ENCODE measurements at regions not wholly inside any gene's neighbourhood (a gene's known extent, or its start where the extent isn't known, plus 50 kb on each side); places are given as distances from the start of the nearest gene placed in this dataset.

DNA sequence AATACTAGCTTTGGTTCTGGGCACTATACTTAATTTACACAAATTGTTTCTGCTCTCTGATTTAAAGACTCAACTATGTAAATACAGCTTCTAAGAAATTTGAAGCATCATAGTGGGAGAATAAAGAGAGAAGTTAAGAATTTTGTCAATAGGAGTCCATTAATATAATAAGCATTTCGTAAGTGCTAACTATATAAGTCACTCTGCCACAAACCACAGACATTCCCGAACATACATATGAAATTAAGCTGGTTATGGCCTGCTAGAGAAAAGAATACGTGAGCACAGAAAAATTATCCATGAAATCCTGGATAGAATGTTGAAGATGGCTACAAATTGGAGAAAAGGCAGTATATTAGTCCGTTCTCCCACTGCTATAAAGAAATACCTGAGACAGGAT is 526.2 kb downstream of the MRPL39 start:
- no peaks in the 10 kb centered on the region for H3K79me1 ChIP-seq (ENCODE audit: low read depth, low read length)
- no peak for DNase-seq (ENCODE audit: low read depth in 1 of 2, low spot score in 2 of 2)
- H3K27ac ChIP-seq (ENCODE audit: low read depth, low read length): no peak overlapping the region
- no peak overlapping the region for H2AK5ac ChIP-seq (ENCODE audit: low read depth, low read length)
- no peaks in the 10 kb centered on the region for H3K79me2 ChIP-seq (ENCODE audit: control insufficient read depth in 1 of 2, insufficient read depth in 2 of 2, low read length in 2 of 2)
- no peak overlapping the region for H4K5ac ChIP-seq (ENCODE audit: insufficient read length, low read depth, low read length)
- no peaks in the 10 kb centered on the region for H4K20me1 ChIP-seq (replicated peaks in 1 of 2; ENCODE audit: control insufficient read depth in 1 of 2, insufficient read depth in 2 of 2, low read length in 2 of 2)
- H3K4me1 ChIP-seq (replicated peaks in 1 of 4; ENCODE audit: control insufficient read depth in 3 of 4, insufficient read depth in 4 of 4, low read length in 3 of 4): no peaks in the 10 kb centered on the region
- no peak overlapping the region for H3K4me2 ChIP-seq (ENCODE audit: insufficient read depth in 1 of 2, low read depth in 2 of 2, low read length in 2 of 2)
- no peaks in the 10 kb centered on the region for H3K23me2 ChIP-seq (ENCODE audit: low read depth, low read length)
- no peak overlapping the region for H4K8ac ChIP-seq (ENCODE audit: extremely low read depth, insufficient read depth, low read length)
- H3K4ac ChIP-seq (replicated peaks; ENCODE audit: insufficient read length, low read depth, low read length): no peak overlapping the region
- no peaks in the 10 kb centered on the region for H3K27me3 ChIP-seq (replicated peaks in 1 of 4; ENCODE audit: control insufficient read depth in 3 of 4, extremely low read depth in 1 of 4, insufficient read depth in 3 of 4, low read length in 3 of 4)
- no peak overlapping the region for H3K18ac ChIP-seq (ENCODE audit: extremely low read depth, low read length)
- ChIA-PET CTCF (ENCODE audit: partially characterized antibody) (no interaction called here), POLR2A (ENCODE audit: partially characterized antibody) (interaction anchor here (0.6 kb wide), 1 partner anchor 29 kb away, joined by 3 read pairs; no protein-coding TSS in a partner anchor)
- no peak overlapping the region for H3K23ac ChIP-seq (ENCODE audit: insufficient read length)
- H2BK120ac ChIP-seq (replicated peaks; ENCODE audit: low read depth, low read length): no peak overlapping the region
- no peak overlapping the region for H3K56ac ChIP-seq (replicated peaks; ENCODE audit: insufficient read length, low read depth, low read length)
- H3K9ac ChIP-seq (replicated peaks in 1 of 4; ENCODE audit: extremely low read depth in 1 of 4, low read depth in 3 of 4, low read length in 3 of 4): no peak overlapping the region
- no peak overlapping the region for H2AFZ ChIP-seq (ENCODE audit: low read length)
- no peak overlapping the region for H4K91ac ChIP-seq (replicated peaks; ENCODE audit: insufficient read length, low read length)
- WGBS, 2 experiments (ENCODE audit: extremely low coverage in 1 of 2, insufficient coverage in 1 of 2, insufficient read length in 1 of 2, insufficient replicate concordance in 2 of 2, low coverage in 1 of 2, low lambda C conversion rate in 2 of 2, missing lambda C conversion rate in 1 of 2): 95% methylated on average over 4 of the region's 4 CpGs; no CpG with 5 or more reads in 1 of the 2 experiments
- H3K9me3 ChIP-seq (ENCODE audit: insufficient read depth in 2 of 2, low read depth in 1 of 2, low read length in 1 of 2): no peaks in the 10 kb centered on the region
- H2BK15ac ChIP-seq (ENCODE audit: low read length): no peak overlapping the region
- no peak overlapping the region for H2BK12ac ChIP-seq (ENCODE audit: low read depth, low read length)
- H2BK5ac ChIP-seq (ENCODE audit: low read depth, low read length): no peak overlapping the region
- H3K4me3 ChIP-seq (ENCODE audit: extremely low read depth in 1 of 4, insufficient read depth in 2 of 4, low read depth in 3 of 4, low read length in 4 of 4): no peak overlapping the region
- H3K14ac ChIP-seq (ENCODE audit: insufficient read length): no peak overlapping the region
- H2BK20ac ChIP-seq (ENCODE audit: low read length): no peak overlapping the region
- H3K36me3 ChIP-seq (ENCODE audit: control insufficient read depth in 2 of 4, insufficient read depth in 4 of 4, low read length in 3 of 4): no peaks in the 10 kb centered on the region
- no peak for FAIRE-seq
- TF ChIP-seq ASH2L (IDR thresholded peaks at IDR 0.05; ENCODE audit: low read length): no peak
- TF ChIP-seq CBX8 (IDR thresholded peaks at IDR 0.05; ENCODE audit: borderline replicate concordance, low read depth, low read length): no peak
- no peak for TF ChIP-seq SRF (IDR thresholded peaks at IDR 0.05; ENCODE audit: low read depth, low read length)
- TF ChIP-seq JUN (IDR thresholded peaks at IDR 0.05; ENCODE audit: low read depth, low read length): no peak
- TF ChIP-seq SAP30 (IDR thresholded peaks at IDR 0.05; ENCODE audit: insufficient read depth, insufficient replicate concordance, low read length): no peak
- no peak for TF ChIP-seq RFX5 (IDR thresholded peaks at IDR 0.05; ENCODE audit: borderline replicate concordance, low read depth, low read length)
- no peak for TF ChIP-seq CHD1 (IDR thresholded peaks at IDR 0.05; ENCODE audit: low read depth, low read length)
- TF ChIP-seq PHF8 (conservative IDR thresholded peaks at IDR 0.05; ENCODE audit: low read depth, low read length): no peak
- TF ChIP-seq YY1 (IDR thresholded peaks at IDR 0.05; ENCODE audit: low read depth, low read length): no peak
- TF ChIP-seq SP4 (IDR thresholded peaks at IDR 0.05; ENCODE audit: low read length): no peak
- no peak for TF ChIP-seq HDAC6 (IDR thresholded peaks at IDR 0.05; ENCODE audit: low read depth, low read length)
- no peak for TF ChIP-seq POU5F1 (IDR thresholded peaks at IDR 0.05; ENCODE audit: low read depth, low read length)
- no peak for TF ChIP-seq EZH2 (IDR thresholded peaks at IDR 0.05; ENCODE audit: low read depth, low read length, severe bottlenecking)
- no peak for TF ChIP-seq RAD21 (IDR thresholded peaks at IDR 0.05 in 1 of 2, conservative IDR thresholded peaks at IDR 0.05 in 1 of 2; ENCODE audit: low read depth in 2 of 2, low read length in 2 of 2)
- no peak for TF ChIP-seq CREB1 (IDR thresholded peaks at IDR 0.05)
- TF ChIP-seq SIN3A (conservative IDR thresholded peaks at IDR 0.05 in 1 of 2, IDR thresholded peaks at IDR 0.05 in 1 of 2; ENCODE audit: low read depth in 1 of 2, low read length in 2 of 2): no peak
